HG03432 (cell line): ENCODE measurements at regions not wholly inside any gene's neighbourhood (a gene's known extent, or its start where the extent isn't known, plus 50 kb on each side); places are given as distances from the start of the nearest gene placed in this dataset.

Experiments used
- ATAC-seq: cut with Tn5 transposase; IDR thresholded peaks from one replicate; pipeline ENCODE4 v1.9.1; 2021; ENCODE audit warnings: mild to moderate bottlenecking, moderate library complexity; ENCODE audit not compliant: unreplicated experiment

DNA sequence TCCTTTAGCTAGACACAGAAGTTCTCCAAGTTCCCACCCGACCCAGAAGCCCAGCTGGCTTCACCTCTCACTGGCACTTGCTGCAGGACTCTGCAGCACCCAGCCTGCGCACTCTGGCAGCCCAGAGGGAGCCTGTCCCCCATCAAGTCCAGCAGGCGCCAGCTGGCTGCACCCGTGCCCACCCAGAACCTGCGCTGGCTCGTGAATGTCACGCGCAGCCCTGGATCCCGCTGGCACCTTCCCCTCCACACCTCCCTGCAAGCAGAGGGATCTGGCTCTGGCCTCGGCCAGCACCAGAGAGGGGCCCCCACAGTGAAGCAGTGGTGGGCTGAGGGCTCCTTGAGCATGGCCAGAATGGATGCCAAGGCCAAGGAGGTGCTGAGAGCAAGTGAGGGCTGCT is 187.6 kb upstream of the HAND2 start:
- ATAC-seq: no peak

DNA sequence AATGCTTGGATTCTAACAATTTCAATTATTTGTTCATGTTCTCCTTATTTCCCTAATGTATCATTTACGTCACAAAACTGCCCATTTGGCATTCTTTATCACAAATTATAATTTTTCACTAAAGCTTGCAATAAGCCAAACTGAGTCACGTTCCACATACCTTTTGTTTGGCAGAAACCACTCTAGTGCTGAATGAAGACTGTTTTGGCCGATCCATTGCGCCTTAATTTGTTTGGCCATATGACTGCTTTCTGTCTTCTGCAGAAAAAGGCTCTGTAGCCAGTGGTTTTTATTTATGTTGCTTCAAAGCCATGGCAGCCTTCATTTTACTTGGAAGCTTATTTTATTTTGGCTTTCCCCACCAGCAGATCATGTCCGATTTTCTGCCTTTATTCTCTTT is 184.4 kb upstream of the HAND2 start:
- ATAC-seq: no peak

DNA sequence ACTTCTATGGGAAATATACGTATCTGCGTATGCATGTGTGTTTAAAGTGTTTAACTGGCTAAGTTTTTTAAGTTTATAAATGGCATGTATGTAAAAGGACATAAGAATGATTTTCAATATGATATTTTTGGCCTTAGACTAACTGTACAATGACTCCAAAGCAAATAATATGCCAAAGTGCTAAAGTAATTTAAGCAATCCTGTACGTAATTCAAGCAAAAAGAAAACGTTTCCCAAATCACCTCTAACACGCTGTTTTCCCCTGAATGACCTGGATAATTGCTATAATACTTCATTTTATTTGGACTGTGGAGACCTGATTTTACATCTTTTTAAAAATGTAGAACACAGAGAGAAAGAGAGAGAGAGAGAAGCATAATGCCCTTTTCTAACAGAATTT is 183.0 kb upstream of the HAND2 start:
- no peak for ATAC-seq

DNA sequence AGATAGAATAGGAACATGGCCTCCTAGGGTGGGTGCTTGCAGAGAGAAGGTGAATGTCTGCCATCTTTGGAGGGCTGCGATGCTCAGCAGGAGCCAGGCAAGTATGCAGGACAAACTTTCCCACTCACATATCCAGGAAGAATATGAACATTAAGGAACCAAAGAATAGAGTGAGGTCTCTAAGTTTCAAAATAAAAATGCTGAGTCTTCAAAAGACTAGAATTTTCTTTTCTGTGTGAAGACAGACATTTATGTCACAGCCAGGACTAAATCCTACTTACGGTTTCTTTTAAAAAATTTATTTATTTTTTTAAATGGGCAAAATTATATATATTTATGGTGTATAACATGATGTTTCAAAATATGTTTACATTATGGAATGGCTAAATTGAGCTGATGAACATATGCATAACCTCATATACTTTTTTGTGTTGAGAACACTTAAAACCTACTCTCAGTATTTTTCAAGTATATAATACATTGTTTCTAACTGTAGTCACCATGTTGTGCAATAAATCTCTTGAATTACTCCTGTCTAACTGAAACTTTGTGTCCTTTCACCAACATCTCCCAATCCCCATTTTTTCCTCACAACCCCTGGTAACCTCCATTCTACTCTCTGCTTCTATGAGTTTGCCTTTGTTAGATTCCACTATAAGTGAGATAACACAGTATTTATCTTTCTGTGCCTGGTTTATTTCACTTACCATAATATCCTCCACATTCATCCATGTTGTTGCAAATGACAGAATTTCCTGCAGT is 177.8 kb upstream of the HAND2 start:
- no peak for ATAC-seq

DNA sequence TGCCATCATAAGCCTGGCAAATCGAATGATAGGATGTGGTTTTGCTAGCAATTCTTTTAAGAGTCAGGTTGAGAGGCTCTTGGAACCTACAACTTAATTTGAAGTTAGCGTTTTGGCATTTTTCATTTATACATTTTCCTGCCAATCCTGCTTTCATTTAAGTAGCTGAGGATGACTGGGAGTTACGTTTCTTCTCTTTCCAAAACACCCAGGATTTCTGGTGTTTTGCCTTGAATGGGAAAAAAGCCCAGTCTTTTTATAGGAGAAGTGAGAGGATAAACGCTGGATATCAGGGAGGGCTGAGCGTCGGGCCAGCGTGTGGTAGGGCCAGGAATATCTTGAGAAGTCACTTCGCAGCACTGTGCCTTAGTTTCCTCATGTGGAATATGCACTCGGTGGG is 174.2 kb upstream of the HAND2 start:
- no peak for ATAC-seq

DNA sequence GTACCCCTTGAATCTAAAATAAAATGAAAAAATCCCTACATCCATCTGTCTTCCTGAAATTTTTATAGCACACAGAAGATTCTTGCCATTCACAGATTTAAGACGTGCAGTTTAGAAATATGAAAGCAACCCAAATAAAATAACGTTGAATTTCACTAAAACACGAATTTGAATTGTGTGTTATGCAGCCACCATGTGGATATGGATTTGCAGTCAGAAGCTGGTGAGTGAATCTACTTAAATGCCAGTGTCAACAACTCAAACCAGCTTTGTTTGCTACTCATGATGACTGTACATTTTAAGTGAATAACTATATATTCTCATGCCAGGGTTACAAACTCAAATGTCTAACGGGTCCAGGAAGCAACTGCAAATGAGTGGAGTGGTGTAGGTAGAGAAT is 173.0 kb upstream of the HAND2 start:
- ATAC-seq: no peak

DNA sequence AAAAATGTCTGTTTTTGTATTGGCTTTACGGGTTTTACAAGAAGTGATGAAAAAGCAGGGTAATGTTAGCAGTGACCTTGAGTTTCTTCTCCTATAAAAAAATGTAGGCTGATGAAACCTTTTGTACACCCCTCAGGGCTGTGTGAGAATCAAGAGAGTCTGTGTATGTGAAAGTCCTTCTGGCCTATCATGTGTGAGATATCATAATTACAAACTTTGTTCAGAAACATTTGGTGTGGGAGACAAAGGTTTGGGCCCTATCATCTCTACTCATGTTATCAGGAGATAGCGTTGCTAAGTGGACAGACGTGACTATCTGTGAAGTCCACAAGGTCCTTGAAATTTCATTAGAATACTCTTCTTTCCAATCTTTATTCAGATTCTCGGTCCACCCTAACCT is 170.6 kb upstream of the HAND2 start:
- ATAC-seq: no peak

DNA sequence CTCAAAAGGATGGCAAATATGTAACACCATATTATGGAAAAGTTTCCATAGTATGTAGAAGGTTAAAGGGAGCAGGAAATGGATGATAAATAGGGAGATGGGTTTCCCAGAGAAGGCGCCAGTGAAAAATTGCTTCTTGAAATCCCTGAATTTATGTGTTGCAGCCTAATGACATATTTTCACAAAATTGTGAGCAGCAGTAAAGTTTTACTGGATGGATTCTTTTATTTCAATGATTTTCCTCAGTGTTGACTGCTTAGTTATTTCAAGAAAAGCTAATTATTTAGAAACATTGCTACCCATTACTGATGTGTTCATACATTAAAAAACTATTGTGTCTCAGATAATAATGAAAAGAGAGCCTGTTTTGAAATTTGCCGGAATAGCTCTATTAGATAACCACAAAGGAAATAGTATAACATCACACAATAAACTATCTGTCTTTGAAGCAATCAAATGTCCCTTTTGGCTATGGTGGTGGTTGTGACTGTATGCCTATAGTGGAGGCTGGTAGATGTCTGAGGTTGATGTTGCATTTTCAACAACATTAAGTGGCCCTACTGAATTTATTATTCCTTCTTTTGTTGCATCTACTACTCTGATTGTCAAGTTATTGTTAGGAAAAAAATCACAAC is 169.9 kb upstream of the HAND2 start:
- no peak for ATAC-seq

DNA sequence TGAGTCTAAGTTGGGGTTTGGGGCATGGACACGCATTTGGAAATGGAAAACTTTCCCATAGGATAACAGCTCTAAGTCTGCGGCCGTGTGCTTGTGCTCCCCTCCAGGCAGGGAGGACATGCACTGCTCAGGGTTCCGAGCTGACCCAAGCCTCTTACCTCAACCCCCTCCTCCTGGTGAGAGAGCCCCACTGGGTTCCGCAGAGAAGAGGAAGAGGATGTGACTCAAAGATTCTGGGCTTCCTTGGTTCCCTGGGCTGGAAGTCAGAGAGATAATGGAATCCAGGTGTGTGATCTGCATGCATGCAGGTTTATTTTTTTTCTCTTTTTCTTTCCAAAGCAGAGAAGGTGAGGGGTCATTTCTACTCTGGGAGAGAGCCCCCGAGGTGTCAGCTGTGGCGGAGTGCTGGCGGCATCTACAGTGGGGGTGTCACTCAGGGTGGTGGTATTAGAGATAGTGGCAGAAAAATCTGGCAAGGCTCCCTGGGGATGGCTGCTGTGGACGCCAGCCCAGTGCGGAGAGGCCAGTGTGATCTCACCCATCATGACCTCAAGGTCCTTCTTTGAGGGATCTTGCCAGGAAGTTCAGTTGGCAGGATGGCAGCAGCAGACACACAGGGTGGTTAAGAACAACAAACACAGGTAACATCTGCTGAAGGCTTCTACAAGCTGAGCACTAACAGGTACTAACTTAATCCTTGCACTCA is 168.7 kb upstream of the HAND2 start:
- no peak for ATAC-seq

DNA sequence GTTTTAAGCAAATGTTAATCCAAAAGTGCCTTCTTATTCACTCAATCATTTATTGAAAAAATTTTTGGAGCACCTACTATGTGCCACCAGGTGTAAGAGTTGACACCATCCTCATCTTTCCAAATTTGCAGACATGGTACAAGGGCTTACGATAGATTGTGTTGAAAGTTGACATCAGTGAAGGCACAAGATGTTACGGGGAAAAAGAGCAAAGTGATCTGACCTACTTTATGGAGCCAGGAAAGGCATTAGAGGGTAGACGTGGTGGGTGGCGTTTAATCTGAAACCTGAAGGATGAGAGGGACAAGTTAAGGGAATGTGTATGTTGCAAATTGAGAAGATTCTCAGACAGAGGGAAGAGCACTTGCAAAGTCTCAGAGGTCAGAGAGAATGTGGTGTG is 167.8 kb upstream of the HAND2 start:
- no peak for ATAC-seq

DNA sequence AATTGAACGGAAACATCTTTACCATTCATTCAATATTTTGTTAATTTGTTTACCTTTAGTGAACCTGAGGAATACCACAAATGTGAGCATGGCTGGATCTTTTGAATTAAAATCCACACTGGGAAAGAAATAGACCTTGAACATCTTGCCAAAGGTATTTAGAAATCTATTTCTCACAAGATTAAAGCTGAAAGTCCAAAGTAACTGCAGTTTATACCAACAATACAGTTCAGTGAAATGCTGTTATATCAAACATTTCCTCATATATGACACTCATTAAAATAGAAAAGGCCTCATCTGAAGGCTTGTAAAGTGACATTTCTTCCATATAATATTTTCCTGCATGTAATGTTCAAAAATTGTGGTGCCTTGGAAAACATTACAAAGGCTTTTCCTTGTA is 166.5 kb upstream of the HAND2 start:
- ATAC-seq: no peak

DNA sequence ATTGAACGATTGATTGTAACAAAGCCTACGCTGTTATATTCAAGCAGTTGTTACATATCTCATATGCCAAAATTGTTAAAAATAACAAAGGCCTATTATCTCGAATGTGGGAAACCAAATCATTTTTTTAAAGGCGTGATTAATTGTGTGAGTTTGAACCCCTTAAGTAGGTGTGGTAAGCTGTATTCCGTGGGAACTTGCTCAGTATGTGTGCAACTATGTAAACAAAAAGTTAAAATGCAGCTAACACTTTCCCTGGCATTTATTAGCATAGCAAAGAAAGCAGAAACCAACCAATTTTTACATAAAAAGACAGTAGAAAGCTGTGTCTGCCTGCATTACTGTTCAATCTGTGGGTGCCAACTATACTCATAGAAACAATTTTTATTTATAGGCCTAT is 166.0 kb upstream of the HAND2 start:
- no peak for ATAC-seq

DNA sequence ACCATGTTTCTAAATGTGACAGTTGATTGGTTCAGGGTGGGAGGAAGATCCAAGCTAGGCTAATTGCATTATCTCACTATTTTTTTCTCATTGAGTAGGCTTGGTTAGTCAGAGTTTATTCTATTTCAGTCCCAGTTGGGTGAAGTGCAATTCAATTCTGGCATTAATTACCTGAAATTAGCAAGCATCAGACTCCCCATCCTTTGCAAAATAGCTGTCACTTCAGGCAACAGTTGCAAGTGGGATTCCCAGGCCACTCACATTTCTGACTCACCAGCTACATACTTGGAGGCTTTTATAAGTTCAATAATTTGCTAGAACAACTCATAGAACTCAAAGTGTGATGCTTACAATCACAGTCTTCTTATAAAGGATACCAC is 155.8 kb upstream of the HAND2 start:
- ATAC-seq: no peak

DNA sequence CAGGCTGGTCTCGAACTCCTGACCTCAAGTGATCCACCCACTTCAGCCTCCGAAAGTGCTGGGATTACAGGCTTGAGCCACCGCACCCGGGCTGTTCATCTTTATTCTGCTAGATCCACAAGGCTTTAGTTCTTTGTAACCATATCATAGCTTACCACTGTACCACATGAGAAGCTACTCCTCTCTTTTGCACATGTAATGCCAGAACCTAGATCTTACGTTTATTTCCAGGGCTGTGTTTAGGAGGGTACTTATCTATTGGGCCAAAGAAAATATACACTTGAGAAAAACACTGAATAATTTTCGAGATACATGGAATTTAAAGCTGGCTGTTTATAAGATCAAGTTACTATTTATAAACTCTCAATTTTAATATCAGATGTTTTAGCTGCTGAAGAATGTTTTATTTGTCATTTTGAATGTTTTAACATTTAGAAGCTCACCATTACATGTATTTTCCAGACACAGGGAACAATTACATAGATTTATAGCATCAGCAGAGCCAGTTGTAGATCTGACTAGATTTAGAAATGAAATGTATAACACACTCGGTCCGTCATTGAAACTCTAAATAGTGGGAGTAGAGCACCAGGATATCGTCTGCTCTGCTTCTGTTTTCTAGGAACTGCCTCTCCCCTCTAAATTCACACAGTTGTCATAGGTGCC is 155.3 kb upstream of the HAND2 start:
- ATAC-seq: no peak

DNA sequence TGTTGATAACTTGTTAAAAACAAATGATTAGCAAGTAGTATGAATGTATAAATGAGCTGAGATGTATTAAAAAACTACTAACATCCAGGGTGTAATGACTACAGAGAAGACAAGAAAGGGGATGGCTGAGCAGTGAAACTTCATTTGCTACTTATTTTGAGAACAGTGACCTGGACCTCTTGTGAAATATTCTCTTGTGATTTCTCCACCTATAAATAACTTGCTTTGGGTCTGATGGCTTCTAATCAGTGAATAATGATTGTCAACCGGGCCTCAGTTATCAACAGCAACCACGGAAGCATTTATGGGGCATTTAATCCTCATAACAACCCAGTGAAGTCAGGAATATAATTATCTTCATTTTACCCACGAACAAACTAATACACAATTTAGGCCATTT is 154.2 kb upstream of the HAND2 start:
- ATAC-seq: no peak

DNA sequence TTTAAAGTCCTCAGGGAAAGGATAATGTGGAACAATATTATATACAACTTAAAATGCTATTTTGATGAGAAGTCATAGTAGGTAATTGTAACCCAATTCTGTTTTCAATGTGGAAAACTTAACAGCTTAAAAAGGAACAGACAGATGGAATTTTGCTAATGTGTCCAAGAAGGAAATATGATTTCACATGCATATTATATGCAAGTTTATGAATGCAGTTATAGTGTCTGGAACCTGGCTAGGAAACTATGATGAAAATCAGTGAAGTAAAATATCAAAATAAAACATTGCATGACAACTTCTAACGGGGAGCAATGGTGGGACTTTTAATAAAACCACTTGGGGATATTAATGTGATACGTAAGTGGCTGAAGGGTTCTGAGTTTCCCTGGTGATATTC is 152.6 kb upstream of the HAND2 start:
- no peak for ATAC-seq

DNA sequence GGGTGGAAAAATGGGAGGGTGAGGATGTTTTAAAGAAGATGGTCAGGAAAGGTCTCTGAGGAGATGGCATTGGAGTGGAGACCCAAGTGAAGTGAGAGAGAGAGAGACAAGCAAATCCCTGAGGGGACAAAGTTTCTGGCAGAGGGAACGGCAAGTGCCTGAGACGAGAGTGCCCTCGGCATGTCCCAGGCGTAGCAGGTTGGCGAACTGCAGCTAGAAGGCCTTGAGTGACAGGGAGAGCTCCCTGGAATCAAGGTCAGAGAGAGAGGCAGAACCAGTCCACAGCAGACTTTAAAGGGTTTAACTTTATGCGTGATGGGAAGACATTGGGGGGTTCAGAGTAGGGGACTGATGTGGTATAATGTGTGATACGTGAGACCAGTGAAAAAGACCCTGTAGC is 150.2 kb upstream of the HAND2 start:
- no peak for ATAC-seq

DNA sequence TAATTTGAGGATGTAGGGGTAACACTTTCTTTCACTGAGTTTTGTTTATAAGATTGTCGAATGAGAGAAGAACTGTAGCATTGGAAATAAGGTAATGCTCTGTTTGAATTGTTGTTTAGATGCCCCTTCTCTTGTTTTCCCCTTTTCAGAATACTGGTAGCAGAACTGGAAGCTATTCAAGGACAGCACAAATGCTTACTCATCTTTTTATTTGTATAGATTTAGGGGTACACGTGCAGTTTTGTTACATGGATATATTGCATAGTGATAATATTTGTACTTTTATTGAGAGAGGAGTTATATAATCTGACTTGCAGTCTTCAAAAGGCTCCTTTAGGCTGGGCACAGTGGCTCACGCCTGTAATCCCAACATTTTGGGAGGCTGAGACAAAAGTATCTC is 145.4 kb upstream of the HAND2 start:
- ATAC-seq: no peak

DNA sequence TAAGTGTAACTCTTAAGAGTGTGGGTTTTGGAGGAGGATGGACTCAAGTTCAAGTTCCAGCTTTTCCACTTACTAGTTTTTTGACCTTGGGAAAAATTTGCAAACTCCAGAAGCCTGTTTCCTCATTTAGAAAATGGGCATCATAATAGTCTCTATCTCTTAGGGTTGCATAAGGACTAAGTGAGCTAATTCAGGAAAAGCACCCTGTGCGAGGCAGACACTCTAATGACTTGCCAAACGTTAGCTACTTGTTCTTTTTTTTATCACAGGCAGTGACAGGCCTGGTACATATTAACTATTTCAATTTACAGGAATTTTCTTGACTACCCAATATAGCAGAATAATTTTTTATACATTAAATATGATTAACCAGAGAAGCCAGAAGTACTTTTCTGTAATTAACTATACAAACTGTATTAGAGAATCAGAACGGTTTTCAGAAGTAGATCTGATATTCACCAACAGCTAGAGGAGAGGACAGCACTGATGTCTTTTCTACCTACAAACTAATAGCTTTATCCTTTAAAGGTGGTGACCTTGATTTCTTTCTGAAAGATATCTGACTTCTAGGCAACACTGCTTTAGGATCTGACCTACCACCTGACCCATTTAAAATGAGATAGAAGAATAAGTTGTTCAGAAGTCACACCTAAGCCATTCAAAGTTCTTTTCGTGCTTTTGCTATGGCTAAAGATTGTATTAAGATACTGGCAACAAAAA is 139.6 kb upstream of the HAND2 start:
- no peak for ATAC-seq

DNA sequence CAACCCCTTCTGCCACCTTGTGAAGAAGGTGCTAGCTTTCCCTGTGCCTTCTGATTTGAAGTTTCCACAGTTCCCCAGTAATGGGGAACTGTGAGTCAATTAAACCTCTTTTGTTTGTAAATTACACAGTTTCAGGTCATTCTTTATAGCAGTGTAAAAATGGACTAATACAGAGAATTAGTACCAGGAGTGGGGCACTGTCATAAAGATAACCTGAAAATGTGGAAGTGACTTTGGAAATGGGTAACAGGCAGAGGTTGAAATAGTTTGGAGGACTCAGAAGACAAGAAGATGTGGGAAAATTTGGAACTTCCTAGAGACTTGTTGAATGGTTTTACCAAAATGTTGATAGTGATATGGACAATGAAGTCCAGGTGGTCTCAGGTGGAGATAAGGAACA is 131.0 kb upstream of the HAND2 start:
- no peak for ATAC-seq

DNA sequence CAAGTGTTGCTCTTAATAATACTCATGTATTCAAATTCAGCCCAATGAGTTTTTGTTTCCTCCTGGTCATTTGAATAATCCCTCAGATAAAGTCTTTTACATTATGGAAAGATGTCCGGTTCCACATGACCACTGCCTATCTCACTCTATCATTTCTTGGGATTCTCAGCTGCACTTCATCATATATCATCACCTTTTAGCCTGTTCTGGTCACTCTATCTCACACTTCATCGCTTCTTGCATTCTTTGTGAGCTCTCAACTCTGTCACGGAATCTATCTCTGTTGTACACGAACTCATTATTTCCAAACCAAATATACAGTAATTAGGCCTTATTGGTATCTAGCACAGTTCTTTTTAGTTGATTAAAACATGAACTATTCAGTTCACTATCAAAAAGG is 126.9 kb upstream of the HAND2 start:
- ATAC-seq: no peak
